ENCODE measurements at regions not wholly inside any gene's neighbourhood (a gene's known extent, or its start where the extent isn't known, plus 50 kb on each side); places are given as distances from the start of the nearest gene placed in this dataset.
"Not testable (repeated sequence)": the region's sequence is repeated elsewhere in the genome, so short reads cannot be mapped to it uniquely, and the experiment has no call there.

DNA sequence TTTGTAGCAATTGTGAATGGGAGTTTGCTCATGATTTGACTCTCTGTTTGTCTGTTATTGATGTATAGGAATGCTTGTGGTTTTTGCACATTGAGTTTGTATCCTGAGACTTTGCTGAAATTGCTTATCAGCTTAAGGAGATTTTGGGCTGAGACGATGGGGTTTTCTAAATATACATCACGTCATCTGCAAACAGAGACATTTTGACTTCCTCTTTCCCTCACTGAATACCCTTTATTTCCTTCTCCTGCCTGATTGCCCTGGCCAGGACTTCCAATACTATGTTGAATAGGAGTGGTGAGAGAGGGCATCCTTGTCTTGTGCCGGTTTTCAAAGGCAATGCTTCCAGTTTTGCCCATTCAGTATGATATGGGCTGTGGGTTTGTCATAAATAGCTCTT lies 96.6 kb downstream of the EBLN1 start:
- TF ChIP-seq, protein P1, sequence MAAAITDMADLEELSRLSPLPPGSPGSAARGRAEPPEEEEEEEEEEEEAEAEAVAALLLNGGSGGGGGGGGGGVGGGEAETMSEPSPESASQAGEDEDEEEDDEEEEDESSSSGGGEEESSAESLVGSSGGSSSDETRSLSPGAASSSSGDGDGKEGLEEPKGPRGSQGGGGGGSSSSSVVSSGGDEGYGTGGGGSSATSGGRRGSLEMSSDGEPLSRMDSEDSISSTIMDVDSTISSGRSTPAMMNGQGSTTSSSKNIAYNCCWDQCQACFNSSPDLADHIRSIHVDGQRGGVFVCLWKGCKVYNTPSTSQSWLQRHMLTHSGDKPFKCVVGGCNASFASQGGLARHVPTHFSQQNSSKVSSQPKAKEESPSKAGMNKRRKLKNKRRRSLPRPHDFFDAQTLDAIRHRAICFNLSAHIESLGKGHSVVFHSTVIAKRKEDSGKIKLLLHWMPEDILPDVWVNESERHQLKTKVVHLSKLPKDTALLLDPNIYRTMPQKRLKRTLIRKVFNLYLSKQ (tag by site-specific recombination; IDR thresholded peaks at IDR 0.05; ENCODE audit: borderline replicate concordance) = not testable (repeated sequence)
- not testable (repeated sequence) for TF ChIP-seq ZNF121 (tag by site-specific recombination; IDR thresholded peaks at IDR 0.05); ZBTB7A (tag by site-specific recombination; IDR thresholded peaks at IDR 0.05; ENCODE audit: low read depth); SETDB1 (IDR thresholded peaks at IDR 0.05; ENCODE audit: insufficient read length, low read length); ZNF768 (tag by site-specific recombination; IDR thresholded peaks at IDR 0.05)
- TF ChIP-seq, protein P2, sequence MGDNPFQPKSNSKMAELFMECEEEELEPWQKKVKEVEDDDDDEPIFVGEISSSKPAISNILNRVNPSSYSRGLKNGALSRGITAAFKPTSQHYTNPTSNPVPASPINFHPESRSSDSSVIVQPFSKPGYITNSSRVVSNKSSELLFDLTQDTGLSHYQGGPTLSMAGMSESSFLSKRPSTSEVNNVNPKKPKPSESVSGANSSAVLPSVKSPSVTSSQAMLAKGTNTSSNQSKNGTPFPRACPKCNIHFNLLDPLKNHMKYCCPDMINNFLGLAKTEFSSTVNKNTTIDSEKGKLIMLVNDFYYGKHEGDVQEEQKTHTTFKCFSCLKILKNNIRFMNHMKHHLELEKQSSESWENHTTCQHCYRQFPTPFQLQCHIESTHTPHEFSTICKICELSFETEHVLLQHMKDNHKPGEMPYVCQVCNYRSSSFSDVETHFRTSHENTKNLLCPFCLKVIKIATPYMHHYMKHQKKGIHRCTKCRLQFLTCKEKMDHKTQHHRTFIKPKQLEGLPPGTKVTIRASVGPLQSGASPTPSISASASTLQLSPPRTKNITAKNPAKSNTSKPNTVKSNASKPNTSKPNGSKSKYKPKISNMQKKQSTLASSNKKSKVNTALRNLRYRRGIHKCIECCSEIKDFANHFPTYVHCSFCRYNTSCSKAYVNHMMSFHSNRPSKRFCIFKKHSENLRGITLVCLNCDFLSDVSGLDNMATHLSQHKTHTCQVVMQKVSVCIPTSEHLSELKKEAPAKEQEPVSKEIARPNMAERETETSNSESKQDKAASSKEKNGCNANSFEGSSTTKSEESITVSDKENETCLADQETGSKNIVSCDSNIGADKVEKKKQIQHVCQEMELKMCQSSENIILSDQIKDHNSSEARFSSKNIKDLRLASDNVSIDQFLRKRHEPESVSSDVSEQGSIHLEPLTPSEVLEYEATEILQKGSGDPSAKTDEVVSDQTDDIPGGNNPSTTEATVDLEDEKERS (tag by site-specific recombination; IDR thresholded peaks at IDR 0.05) = not testable (repeated sequence)
- TF ChIP-seq, protein P3, sequence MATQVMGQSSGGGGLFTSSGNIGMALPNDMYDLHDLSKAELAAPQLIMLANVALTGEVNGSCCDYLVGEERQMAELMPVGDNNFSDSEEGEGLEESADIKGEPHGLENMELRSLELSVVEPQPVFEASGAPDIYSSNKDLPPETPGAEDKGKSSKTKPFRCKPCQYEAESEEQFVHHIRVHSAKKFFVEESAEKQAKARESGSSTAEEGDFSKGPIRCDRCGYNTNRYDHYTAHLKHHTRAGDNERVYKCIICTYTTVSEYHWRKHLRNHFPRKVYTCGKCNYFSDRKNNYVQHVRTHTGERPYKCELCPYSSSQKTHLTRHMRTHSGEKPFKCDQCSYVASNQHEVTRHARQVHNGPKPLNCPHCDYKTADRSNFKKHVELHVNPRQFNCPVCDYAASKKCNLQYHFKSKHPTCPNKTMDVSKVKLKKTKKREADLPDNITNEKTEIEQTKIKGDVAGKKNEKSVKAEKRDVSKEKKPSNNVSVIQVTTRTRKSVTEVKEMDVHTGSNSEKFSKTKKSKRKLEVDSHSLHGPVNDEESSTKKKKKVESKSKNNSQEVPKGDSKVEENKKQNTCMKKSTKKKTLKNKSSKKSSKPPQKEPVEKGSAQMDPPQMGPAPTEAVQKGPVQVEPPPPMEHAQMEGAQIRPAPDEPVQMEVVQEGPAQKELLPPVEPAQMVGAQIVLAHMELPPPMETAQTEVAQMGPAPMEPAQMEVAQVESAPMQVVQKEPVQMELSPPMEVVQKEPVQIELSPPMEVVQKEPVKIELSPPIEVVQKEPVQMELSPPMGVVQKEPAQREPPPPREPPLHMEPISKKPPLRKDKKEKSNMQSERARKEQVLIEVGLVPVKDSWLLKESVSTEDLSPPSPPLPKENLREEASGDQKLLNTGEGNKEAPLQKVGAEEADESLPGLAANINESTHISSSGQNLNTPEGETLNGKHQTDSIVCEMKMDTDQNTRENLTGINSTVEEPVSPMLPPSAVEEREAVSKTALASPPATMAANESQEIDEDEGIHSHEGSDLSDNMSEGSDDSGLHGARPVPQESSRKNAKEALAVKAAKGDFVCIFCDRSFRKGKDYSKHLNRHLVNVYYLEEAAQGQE (tag by site-specific recombination; IDR thresholded peaks at IDR 0.05) = not testable (repeated sequence)
- TF ChIP-seq, protein P4, sequence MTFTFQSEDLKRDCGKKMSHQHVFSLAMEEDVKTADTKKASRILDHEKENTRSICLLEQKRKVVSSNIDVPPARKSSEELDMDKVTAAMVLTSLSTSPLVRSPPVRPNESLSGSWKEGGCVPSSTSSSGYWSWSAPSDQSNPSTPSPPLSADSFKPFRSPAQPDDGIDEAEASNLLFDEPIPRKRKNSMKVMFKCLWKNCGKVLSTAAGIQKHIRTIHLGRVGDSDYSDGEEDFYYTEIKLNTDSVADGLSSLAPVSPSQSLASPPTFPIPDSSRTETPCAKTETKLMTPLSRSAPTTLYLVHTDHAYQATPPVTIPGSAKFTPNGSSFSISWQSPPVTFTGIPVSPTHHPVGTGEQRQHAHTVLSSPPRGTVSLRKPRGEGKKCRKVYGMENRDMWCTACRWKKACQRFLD (tag by site-specific recombination; IDR thresholded peaks at IDR 0.05) = not testable (repeated sequence)
- TF ChIP-seq, protein P5, sequence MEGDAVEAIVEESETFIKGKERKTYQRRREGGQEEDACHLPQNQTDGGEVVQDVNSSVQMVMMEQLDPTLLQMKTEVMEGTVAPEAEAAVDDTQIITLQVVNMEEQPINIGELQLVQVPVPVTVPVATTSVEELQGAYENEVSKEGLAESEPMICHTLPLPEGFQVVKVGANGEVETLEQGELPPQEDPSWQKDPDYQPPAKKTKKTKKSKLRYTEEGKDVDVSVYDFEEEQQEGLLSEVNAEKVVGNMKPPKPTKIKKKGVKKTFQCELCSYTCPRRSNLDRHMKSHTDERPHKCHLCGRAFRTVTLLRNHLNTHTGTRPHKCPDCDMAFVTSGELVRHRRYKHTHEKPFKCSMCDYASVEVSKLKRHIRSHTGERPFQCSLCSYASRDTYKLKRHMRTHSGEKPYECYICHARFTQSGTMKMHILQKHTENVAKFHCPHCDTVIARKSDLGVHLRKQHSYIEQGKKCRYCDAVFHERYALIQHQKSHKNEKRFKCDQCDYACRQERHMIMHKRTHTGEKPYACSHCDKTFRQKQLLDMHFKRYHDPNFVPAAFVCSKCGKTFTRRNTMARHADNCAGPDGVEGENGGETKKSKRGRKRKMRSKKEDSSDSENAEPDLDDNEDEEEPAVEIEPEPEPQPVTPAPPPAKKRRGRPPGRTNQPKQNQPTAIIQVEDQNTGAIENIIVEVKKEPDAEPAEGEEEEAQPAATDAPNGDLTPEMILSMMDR (tag by site-specific recombination; IDR thresholded peaks at IDR 0.05) = not testable (repeated sequence)
